NCI-H2196 treated with DMSO at 0.1 percent for 48 hours (cell line): ENCODE measurements at regions not wholly inside any gene's neighbourhood (a gene's known extent, or its start where the extent isn't known, plus 50 kb on each side); places are given as distances from the start of the nearest gene placed in this dataset.

Experiments used
- DNase-seq: peaks from one replicate; lab custom pipeline; 2025; ENCODE audit not compliant: unreplicated experiment; lab: John Stamatoyannopoulos, UW

- no peak for DNase-seq
These were observed 189.1 kb upstream of the PELI2 start for GRCh38 chr14:55929136-55929535.

- DNase-seq, result no peak
These were observed 188.0 kb upstream of the PELI2 start for GRCh38 chr14:55930016-55930784.

- no peak for DNase-seq
These were observed 181.5 kb upstream of the PELI2 start for GRCh38 chr14:55936691-55937090.

DNA sequence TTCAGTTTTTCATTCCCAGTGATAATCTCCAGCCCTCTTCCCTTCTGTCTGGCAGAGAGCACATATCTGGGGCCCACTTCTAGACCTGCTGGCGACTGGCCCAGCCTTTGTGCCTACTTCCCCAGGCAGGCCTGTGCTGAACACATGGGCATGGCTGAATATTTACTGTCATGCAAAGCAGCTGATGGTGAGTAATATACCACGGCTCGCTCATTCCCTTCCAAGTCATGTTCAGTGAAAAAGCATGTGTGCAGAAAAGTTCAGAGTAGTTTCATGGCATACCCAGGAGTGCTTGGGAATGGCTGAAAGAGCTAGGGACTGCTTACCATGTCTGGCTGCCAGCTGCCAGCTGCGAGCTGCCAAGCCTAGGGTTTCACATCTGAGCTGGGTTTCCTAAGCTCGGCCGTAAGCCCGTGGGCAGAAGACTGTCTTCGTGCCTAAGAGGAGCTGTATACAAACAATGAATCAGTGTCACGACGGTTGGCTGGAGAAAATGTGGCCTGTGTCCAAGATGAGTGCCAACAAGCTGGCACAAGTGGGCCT lies 179.9 kb upstream of the PELI2 start:
- peak; percentile 65 for DNase-seq

- no peak for DNase-seq
These were observed 176.0 kb upstream of the PELI2 start for GRCh38 chr14:55942076-55942654.

- no peak for DNase-seq
These were observed 175.4 kb upstream of the PELI2 start for GRCh38 chr14:55942826-55943225.

- DNase-seq, result no peak
These were observed 173.5 kb upstream of the PELI2 start for GRCh38 chr14:55944757-55945156.

GRCh38 chr14:55946231-55946630 lies 172.0 kb upstream of the PELI2 start:
- no peak for DNase-seq

GRCh38 chr14:55948399-55948798 lies 169.8 kb upstream of the PELI2 start:
- DNase-seq, result no peak

DNA sequence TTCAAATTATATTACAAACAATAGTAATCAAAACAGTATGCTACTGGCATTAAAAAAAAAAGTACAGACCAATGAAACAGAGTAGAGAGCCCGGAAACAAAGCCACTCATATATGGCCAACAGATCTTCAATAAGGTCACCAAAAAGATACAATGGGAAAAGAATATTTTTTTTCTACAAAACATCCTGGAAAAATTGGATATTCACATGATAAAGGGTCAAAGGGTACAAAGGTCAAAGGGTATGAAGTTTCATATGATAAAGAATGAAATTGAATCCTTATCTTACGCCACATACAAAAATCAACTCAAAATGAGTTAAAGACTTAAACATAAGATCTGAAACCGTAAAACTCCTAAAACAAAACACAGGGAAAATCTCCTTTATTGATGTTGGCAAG lies 168.5 kb upstream of the PELI2 start:
- no peak for DNase-seq

- DNase-seq, result no peak
These were observed 168.1 kb upstream of the PELI2 start for GRCh38 chr14:55950135-55950534.

DNA sequence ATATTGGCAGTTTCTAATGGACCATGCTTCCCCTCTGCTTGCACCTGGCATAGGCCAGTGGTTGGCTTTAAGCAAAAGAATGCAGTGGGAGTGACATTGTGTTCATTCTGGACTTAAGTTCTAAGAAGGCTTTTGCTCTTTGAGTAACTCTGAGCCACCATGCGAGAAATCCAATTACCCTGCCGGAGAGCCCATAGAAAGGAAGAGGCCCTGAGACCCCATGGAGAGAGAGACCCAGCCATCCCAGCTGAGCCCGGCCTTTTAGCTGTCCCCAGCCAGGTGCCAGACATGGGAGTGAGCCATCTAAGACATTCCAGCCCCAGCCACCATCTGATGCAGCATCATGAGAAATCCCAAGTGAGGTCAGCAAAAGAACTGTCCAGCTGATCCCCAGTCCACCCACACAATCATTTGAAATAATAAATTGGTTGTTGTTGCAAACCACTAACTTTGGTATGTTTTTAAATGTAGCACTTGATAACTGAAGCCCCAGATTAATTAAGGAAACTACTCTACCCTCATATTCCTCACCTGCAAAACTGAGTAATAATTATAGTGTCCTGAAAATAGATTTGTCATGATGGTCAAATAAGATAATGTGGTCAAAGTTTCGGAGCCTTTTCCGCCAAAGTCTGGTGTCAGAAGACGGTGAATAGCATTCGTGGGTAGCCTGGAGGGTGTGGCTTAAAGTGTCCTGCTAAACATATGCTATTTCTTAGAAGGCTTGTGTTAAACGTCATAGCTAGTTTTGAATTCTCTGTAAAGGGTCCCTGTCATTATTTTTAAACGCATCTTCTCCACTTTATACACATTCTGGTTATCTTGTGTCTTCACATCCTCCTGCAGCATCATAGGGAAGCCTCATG lies 166.6 kb upstream of the PELI2 start:
- DNase-seq, result no peak

GRCh38 chr14:55954108-55954507 lies 164.1 kb upstream of the PELI2 start:
- DNase-seq, result no peak

DNA sequence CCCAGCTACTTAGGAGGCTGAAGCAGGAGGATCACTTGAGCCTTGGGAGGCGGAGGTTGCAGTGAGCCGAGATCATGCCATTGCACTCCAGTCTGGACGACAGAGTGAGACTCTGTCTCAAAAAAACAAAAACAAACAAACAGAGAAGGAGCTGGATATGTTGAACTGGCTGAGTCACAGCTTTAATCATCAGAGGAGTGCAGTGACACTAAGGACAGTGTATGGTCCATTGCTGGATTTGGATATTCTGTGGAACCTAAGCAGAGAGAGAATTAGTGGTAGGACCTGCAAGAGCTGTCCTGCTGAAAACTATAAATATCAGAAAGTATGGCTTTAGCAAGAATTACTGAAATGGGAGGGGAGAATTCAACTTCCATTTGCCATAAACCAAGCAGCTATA lies 163.0 kb upstream of the PELI2 start:
- no peak for DNase-seq

- DNase-seq, result no peak
These were observed 160.3 kb upstream of the PELI2 start for GRCh38 chr14:55957950-55958349.

GRCh38 chr14:55963295-55963694 lies 154.9 kb upstream of the PELI2 start:
- DNase-seq, result no peak

GRCh38 chr14:55964091-55964490 lies 154.1 kb upstream of the PELI2 start:
- DNase-seq, result no peak

- DNase-seq, result no peak
These were observed 153.4 kb upstream of the PELI2 start for GRCh38 chr14:55964821-55965220.

- no peak for DNase-seq
These were observed 152.4 kb upstream of the PELI2 start for GRCh38 chr14:55965851-55966250.

- DNase-seq, result no peak
These were observed 149.5 kb upstream of the PELI2 start for GRCh38 chr14:55968741-55969140.

- no peak for DNase-seq
These were observed 144.9 kb upstream of the PELI2 start for GRCh38 chr14:55973285-55973800.
